ENCODE measurements at regions not wholly inside any gene's neighbourhood (a gene's known extent, or its start where the extent isn't known, plus 50 kb on each side); places are given as distances from the start of the nearest gene placed in this dataset.

GRCh38 chr3:43907508-43907858 lies 216.7 kb downstream of the ABHD5 start:
- Histone ChIP-seq H3K4me1 (no peaks in the 10 kb centered on the region), H3K9me3 (no peaks in the 10 kb centered on the region), H3K27me3 (ENCODE audit: low read depth) (0 out of 2 replicates have a peak, but pooled peaks cover 3% of the 10 kb centered on the region), H3K36me3 (replicated peaks) (no peaks in the 10 kb centered on the region), H3K4me3 (no peak overlapping the region)
- in situ Hi-C loops (cut with MboI; ENCODE audit: low sequenced_read_pairs): no loop called here
- no peak for DNase-seq (ENCODE audit: low spot score in 2 of 2)

- Histone ChIP-seq H3K36me3 (replicated peaks) (no peaks in the 10 kb centered on the region), H3K27me3 (ENCODE audit: low read depth) (0 out of 2 replicates have a peak, but pooled peaks cover 3% of the 10 kb centered on the region), H3K4me3 (no peak overlapping the region), H3K9me3 (no peaks in the 10 kb centered on the region), H3K4me1 (no peaks in the 10 kb centered on the region)
- in situ Hi-C loops (cut with MboI; ENCODE audit: low sequenced_read_pairs): no loop called here
- no peak for DNase-seq (ENCODE audit: low spot score in 2 of 2)
Measured at GRCh38 chr3:43908456-43908855, 217.7 kb downstream of the ABHD5 start.

GRCh38 chr3:43909149-43909548 lies 218.4 kb downstream of the ABHD5 start:
- DNase-seq (ENCODE audit: low spot score in 2 of 2): no peak
- Histone ChIP-seq H3K4me1 (no peaks in the 10 kb centered on the region), H3K4me3 (no peak overlapping the region), H3K9me3 (no peaks in the 10 kb centered on the region), H3K27me3 (ENCODE audit: low read depth) (0 out of 2 replicates have a peak, but pooled peaks cover 3% of the 10 kb centered on the region), H3K36me3 (replicated peaks) (no peaks in the 10 kb centered on the region)
- in situ Hi-C loops (cut with MboI; ENCODE audit: low sequenced_read_pairs): no loop called here

DNA sequence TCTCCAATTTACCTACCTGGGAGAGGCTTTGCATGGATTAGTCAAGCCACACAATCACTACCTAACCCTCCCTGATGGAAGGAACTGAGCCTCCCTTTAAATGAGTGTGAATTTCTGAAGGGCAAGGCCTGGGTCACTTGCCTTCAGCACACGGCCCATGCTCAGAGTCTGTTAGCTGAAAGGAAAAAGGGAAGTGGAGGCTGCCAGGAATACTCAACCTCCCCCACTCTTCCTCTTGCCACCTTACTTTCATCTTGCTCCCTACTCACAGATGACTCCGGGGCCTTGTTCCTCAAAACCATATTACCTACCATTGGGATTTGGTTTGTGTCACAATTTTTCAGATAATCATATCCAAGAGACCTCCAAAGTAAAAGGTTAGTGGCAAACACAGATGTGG lies 220.0 kb downstream of the ABHD5 start:
- in situ Hi-C loops (cut with MboI; ENCODE audit: low sequenced_read_pairs): no loop called here
- Histone ChIP-seq H3K9me3 (no peaks in the 10 kb centered on the region), H3K4me1 (no peaks in the 10 kb centered on the region), H3K36me3 (replicated peaks) (no peaks in the 10 kb centered on the region), H3K4me3 (no peak overlapping the region), H3K27me3 (ENCODE audit: low read depth) (0 out of 2 replicates have a peak, but pooled peaks cover 3% of the 10 kb centered on the region)
- no peak for DNase-seq (ENCODE audit: low spot score in 2 of 2)

DNA sequence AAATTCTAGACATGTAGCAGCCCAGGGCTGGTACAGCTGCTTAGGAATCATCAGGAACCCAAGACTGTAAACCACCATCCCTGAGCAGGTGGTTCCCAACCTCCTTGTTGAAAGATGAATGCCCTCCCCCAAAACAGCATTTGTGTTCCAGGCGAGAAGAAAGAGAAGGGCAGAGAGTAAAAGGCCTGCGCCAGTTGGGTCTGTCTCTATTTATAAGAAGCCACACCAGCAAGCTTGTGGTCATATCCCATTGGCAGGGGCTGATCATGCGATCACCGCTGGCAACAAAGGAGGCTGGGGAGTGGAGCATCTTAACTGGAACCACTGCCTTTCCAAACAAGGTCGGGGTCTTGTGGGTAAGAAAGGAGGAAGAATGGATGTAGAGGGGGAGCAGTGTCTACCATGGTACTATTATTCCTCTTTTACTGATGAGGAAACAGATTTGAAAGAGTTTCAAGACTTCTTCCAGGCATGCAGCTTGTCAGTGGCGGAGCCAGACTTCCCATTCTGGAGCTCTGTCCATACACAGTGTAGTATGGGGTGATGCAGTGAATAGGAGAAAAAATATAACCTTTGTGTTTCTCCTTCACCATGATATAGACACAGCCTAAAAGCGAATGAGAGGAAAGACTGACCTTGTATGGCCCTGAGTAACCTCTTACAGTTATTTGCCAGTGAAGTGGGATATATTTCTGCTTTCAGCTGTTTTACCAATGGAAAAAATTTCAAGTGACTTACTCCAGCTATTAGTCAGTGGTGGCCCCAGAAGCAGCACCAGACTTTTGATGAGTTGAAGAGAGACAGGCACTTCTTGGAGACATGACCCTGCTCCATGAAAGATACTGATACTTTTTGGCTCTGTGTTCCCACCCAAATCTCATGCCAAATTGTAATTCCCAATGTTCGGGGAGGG lies 222.6 kb downstream of the ABHD5 start:
- no peaks in the 10 kb centered on the region for H3K36me3 ChIP-seq (replicated peaks)
- in situ Hi-C loops (cut with MboI; ENCODE audit: low sequenced_read_pairs): no loop called here
- no peaks in the 10 kb centered on the region for H3K9me3 ChIP-seq
- H3K4me3 ChIP-seq: no peak overlapping the region
- H3K4me1 ChIP-seq: no peaks in the 10 kb centered on the region
- H3K27me3 ChIP-seq (ENCODE audit: low read depth): no peaks in the 10 kb centered on the region
- DNase-seq (ENCODE audit: low spot score in 2 of 2): no peak

GRCh38 chr3:43914269-43914668 lies 223.5 kb downstream of the ABHD5 start:
- H3K27me3 ChIP-seq (ENCODE audit: low read depth): 0 out of 2 replicates have a peak, but pooled peaks cover 4% of the 10 kb centered on the region
- in situ Hi-C loops (cut with MboI; ENCODE audit: low sequenced_read_pairs): no loop called here
- H3K4me3 ChIP-seq: no peak overlapping the region
- no peaks in the 10 kb centered on the region for H3K36me3 ChIP-seq (replicated peaks)
- H3K4me1 ChIP-seq: no peaks in the 10 kb centered on the region
- DNase-seq (ENCODE audit: low spot score in 2 of 2): no peak
- no peaks in the 10 kb centered on the region for H3K9me3 ChIP-seq

GRCh38 chr3:43915546-43915945 lies 224.8 kb downstream of the ABHD5 start:
- no peak for DNase-seq (ENCODE audit: low spot score in 2 of 2)
- in situ Hi-C loops (cut with MboI; ENCODE audit: low sequenced_read_pairs): no loop called here
- H3K4me1 ChIP-seq: no peaks in the 10 kb centered on the region
- no peaks in the 10 kb centered on the region for H3K36me3 ChIP-seq (replicated peaks)
- H3K4me3 ChIP-seq: no peak overlapping the region
- H3K27me3 ChIP-seq (ENCODE audit: low read depth): peaks cover 5% of the 10 kb centered on the region; the same call in 1 of the 2 replicates
- H3K9me3 ChIP-seq: no peaks in the 10 kb centered on the region

- Histone ChIP-seq H3K4me3 (no peak overlapping the region), H3K9me3 (no peaks in the 10 kb centered on the region), H3K27me3 (ENCODE audit: low read depth) (peaks cover 6% of the 10 kb centered on the region; the same call in 1 of the 2 replicates), H3K36me3 (replicated peaks) (no peaks in the 10 kb centered on the region), H3K4me1 (no peaks in the 10 kb centered on the region)
- in situ Hi-C loops (cut with MboI; ENCODE audit: low sequenced_read_pairs): no loop called here
- DNase-seq (ENCODE audit: low spot score in 2 of 2): no peak
Measured at GRCh38 chr3:43917361-43917760, 226.6 kb downstream of the ABHD5 start.

DNA sequence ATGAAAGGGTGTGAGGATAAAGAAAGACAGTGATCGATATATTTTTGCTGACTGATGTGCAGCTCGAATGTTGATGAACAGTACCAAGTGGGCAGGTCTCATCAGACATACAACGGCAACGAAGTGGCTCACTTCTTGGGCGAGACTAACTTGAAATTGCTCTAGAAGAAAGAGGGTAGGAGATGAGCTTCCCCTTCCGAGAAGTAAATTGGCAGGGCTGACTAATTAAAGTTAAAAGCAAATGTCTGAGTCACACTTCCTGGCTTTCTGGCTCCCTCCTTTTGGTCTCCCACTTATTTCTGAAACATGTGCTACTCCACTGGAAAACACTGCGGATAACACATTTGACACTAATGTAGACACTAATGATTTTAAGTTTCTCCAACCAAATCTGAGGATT lies 228.3 kb downstream of the ABHD5 start:
- Histone ChIP-seq H3K9me3 (no peaks in the 10 kb centered on the region), H3K4me3 (no peak overlapping the region), H3K4me1 (no peaks in the 10 kb centered on the region), H3K27me3 (ENCODE audit: low read depth) (peaks cover 6% of the 10 kb centered on the region; the same call in 1 of the 2 replicates), H3K36me3 (replicated peaks) (no peaks in the 10 kb centered on the region)
- no peak for DNase-seq (ENCODE audit: low spot score in 2 of 2)
- in situ Hi-C loops (cut with MboI; ENCODE audit: low sequenced_read_pairs): no loop called here

DNA sequence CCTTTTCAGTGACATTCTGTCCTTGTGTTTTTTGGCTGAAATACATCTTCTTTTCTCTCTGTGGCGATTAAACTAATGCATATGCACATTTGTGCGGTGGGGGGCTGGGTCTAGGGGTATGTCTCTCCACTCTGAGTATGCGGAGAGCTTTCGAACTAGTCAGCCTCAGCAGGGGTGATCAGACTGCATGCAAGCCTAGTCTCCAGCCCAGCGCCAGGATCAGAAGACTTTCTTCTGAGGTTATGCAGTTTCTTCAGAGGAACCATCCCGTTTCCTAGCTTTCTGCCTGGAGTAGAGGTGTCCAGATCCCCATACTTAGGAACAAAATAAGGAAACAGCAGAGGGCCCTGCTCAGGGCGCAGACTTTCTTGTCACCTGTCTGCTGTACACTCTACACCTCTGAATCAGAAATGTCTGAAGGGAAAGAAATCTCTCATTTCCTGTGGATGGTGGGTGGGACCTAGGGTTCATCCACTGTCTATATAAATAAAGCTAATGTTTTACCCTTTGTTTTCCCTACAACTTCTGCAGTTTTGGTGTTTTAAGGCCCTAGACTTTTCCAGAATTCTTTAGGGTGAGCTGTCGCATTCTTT lies 230.4 kb downstream of the ABHD5 start:
- H3K36me3 ChIP-seq (replicated peaks): no peaks in the 10 kb centered on the region
- no peak for DNase-seq (ENCODE audit: low spot score in 2 of 2)
- H3K27me3 ChIP-seq (ENCODE audit: low read depth): peaks cover 6% of the 10 kb centered on the region; the same call in 1 of the 2 replicates
- no peaks in the 10 kb centered on the region for H3K4me1 ChIP-seq
- H3K9me3 ChIP-seq: no peaks in the 10 kb centered on the region
- H3K4me3 ChIP-seq: no peak overlapping the region
- in situ Hi-C loops (cut with MboI; ENCODE audit: low sequenced_read_pairs): no loop called here

DNA sequence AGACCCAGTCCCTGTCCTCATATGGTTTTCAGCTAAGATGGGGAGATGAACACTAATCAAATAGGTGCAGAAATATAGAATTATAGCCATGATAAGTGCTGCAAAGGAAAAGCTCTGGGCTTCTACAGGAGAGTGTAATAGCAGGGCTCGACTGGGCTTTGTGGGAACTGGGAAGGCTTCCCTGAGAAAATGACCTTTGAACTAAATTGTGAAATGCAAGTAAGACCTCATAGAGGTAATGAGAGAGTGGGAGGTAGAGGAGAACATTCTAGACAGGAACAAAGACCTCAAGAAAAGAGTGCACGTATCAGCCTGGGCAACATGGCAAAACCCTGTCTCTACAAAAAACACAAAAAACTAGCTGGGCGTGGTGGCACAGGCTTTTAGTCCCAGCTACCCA lies 231.6 kb downstream of the ABHD5 start:
- H3K4me3 ChIP-seq: no peak overlapping the region
- no peaks in the 10 kb centered on the region for H3K36me3 ChIP-seq (replicated peaks)
- no peak for DNase-seq (ENCODE audit: low spot score in 2 of 2)
- no peaks in the 10 kb centered on the region for H3K4me1 ChIP-seq
- in situ Hi-C loops (cut with MboI; ENCODE audit: low sequenced_read_pairs): no loop called here
- no peaks in the 10 kb centered on the region for H3K9me3 ChIP-seq
- H3K27me3 ChIP-seq (ENCODE audit: low read depth): peaks cover 6% of the 10 kb centered on the region; the same call in 1 of the 2 replicates

- Histone ChIP-seq H3K27me3 (ENCODE audit: low read depth) (peaks cover 6% of the 10 kb centered on the region; the same call in 1 of the 2 replicates), H3K9me3 (no peaks in the 10 kb centered on the region), H3K36me3 (replicated peaks) (no peaks in the 10 kb centered on the region), H3K4me3 (no peak overlapping the region), H3K4me1 (no peaks in the 10 kb centered on the region)
- DNase-seq (ENCODE audit: low spot score in 2 of 2): no peak
- in situ Hi-C loops (cut with MboI; ENCODE audit: low sequenced_read_pairs): no loop called here
Measured at GRCh38 chr3:43923104-43923882, 232.6 kb downstream of the ABHD5 start.

GRCh38 chr3:43926055-43926454 lies 235.3 kb downstream of the ABHD5 start:
- H3K27me3 ChIP-seq (ENCODE audit: low read depth): no peaks in the 10 kb centered on the region
- in situ Hi-C loops (cut with MboI; ENCODE audit: low sequenced_read_pairs): no loop called here
- H3K9me3 ChIP-seq: no peaks in the 10 kb centered on the region
- no peaks in the 10 kb centered on the region for H3K36me3 ChIP-seq (replicated peaks)
- no peak for DNase-seq (ENCODE audit: low spot score in 2 of 2)
- no peaks in the 10 kb centered on the region for H3K4me1 ChIP-seq
- no peak overlapping the region for H3K4me3 ChIP-seq

DNA sequence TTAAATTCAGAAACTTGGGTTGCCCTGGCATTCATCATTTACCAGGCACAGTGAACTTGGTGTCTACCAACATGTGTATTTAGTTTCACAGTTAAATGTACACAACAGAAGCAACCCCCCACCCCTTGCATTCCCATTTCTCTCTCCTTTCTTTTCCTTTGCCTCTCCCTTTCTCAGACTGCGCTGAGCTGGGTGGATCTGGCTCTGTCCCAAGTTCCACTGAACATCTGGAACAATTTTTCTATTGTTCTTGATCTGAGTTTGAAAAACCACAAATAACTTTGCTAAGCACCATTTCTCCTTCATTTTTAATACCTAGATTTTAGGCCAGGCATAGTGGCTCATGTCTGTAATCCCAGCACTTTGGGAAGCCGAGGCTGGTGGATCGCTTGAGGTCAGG lies 242.2 kb downstream of the ABHD5 start:
- Histone ChIP-seq H3K27me3 (ENCODE audit: low read depth) (no peaks in the 10 kb centered on the region), H3K36me3 (replicated peaks) (no peaks in the 10 kb centered on the region), H3K4me1 (no peaks in the 10 kb centered on the region), H3K4me3 (no peak overlapping the region), H3K9me3 (no peaks in the 10 kb centered on the region)
- DNase-seq (ENCODE audit: low spot score in 2 of 2): no peak
- in situ Hi-C loops (cut with MboI; ENCODE audit: low sequenced_read_pairs): no loop called here
